Heart right ventricle (tissue), 16 donors: ENCODE measurements at regions not wholly inside any gene's neighbourhood (a gene's known extent, or its start where the extent isn't known, plus 50 kb on each side); places are given as distances from the start of the nearest gene placed in this dataset.

Experiments
- ATAC-seq, 8 donors: fragments of 200-7000 bp; cut with Tn5 transposase; one replicate each; pipeline ENCODE4 v1.9.1; 2020; ENCODE audit warnings: mild to moderate bottlenecking in 8 of 8, moderate library complexity in 8 of 8, moderate number of reproducible peaks in 1 of 8
- DNase-seq, 2 donors: peaks; one replicate each; pipeline ENCODE4 v3.0.0-alpha.2; 2020
- H3K27ac ChIP-seq, 10 donors: fragments of 200-600 bp; sonication (generic) in 2 of 10; one replicate each; pipeline versions ENCODE4 v1.5.0 to v1.8.0; 2020 to 2022; ENCODE audit warnings: mild to moderate bottlenecking in 3 of 10
- H3K27me3 ChIP-seq, 7 donors: fragments of 200-600 bp; one replicate each; pipeline ENCODE4 v1.8.0; 2021 to 2022; ENCODE audit warnings: mild to moderate bottlenecking in 2 of 7
- H3K36me3 ChIP-seq, 9 donors: fragments of 200-600 bp; sonication (generic) in 1 of 9; one replicate each; pipeline versions ENCODE4 v1.5.0 to v1.8.0; 2020 to 2022; ENCODE audit warnings: mild to moderate bottlenecking in 2 of 9
- H3K4me1 ChIP-seq, 9 donors: fragments of 200-600 bp; sonication (generic) in 1 of 9; one replicate each; pipeline versions ENCODE4 v1.5.0 to v1.8.0; 2020 to 2022; ENCODE audit warnings: mild to moderate bottlenecking in 4 of 9
- H3K4me3 ChIP-seq, 10 donors: fragments of 200-600 bp; sonication (generic) in 2 of 10; one replicate each; pipeline versions ENCODE4 v1.5.0 to v1.8.0; 2020 to 2022; ENCODE audit warnings: mild to moderate bottlenecking in 7 of 10, moderate library complexity in 2 of 10
- H3K9me3 ChIP-seq, 11 donors: fragments of 200-600 bp in 10 of 11; sonication (generic) in 2 of 11; one replicate each; pipeline versions ENCODE4 v1.5.0 to v1.8.0; 2013 to 2022; ENCODE audit warnings: mild to moderate bottlenecking in 2 of 11, control low read depth in 1 of 11, moderate library complexity in 1 of 11
- CTCF ChIP-seq, 9 donors: fragments of 200-600 bp; sonication (generic) in 2 of 9; IDR thresholded peaks; one replicate each; pipeline versions ENCODE4 v1.5.0 to v1.8.0; 2021 to 2022; ENCODE audit warnings: antibody characterized with exemption in 9 of 9, mild to moderate bottlenecking in 5 of 9, moderate library complexity in 1 of 9
- WGBS, 2 donors: extraction: QIAGEN DNeasy Blood & Tissue Kit; methylation state at CpG; one replicate each; pipeline ENCODE4 v1.1.7; 2013; ENCODE audit warnings: inconsistent platforms in 1 of 2; 5-methylcytosine and 5-hydroxymethylcytosine counted together
- intact Hi-C, 10 donors: fragments of 100-400 bp; cut with DNase I; formaldehyde crosslinking; loops; one replicate each; pipeline versions ENCODE4 v1.11.1 to v1.14.2; 2022
- donor health status: Arrhythmogenic right ventricular cardiomyopathy.
- donor health status: ischemic (EF 13 %, LVEDD 7.1; RV severe dilation, severe dysfunction).
- donor health status: healthy with polysubstance abuse.
- donor health status: DM: no; HTN: yes; CAD: no.
- donor health status: DM: no; HTN: no; CAD: no.
- donor health status: ischemic (EF 25% LVEDD 6.9; RV normal size, moderate dysfunction).
- donor health status: ischemic (EF 25% LVEDD 5.7; RV mildly dilated, moderate dysfunction).
- donor health status: healthy.
- donor health status: DM: yes; HTN: yes; CAD: no.
- donor health status: Ischemic cardiomyopathy.
- donor health status: ischemic (EF 35%, LVEDD 5.7; RV mildly dilated, moderate dysfunction).
- donor health status: nonischemic (EF 11% LVEDD 7.7; RV severe dilation, severe dysfunction).
- donor health status: DM: yes; HTN: yes; CAD: no.
- donor health status: PGD.
- donor health status: ischemic (EF 29% LVEDD 5.4; RV normal size, mild dysfunction).
- donor health status: nonischemic (EF 23%, LVEDD 6.1; RV moderate dilation, normal function).

- ATAC-seq, result no peak
- intact Hi-C loops, result no loop called here
- no peaks in the 10 kb centered on the region for H3K36me3 ChIP-seq
- H3K27me3 ChIP-seq, result peaks cover 0 to 6% (median 0%) of the 10 kb centered on the region in 7 donors
- no peak overlapping the region for H3K4me3 ChIP-seq
- WGBS, 2 donors, result 61 to 64% methylated on average over 4 of the region's 4 CpGs
- DNase-seq, result no peak
- H3K4me1 ChIP-seq, result no peaks in the 10 kb centered on the region
- no peak for TF ChIP-seq CTCF (IDR thresholded peaks at IDR 0.05)
- H3K9me3 ChIP-seq, result peaks cover 0 to 6% (median 0%) of the 10 kb centered on the region in 11 donors
- no peak overlapping the region for H3K27ac ChIP-seq
Observed at GRCh38 chr10:8534891-8535290, 480.4 kb downstream of the GATA3 start.

DNA sequence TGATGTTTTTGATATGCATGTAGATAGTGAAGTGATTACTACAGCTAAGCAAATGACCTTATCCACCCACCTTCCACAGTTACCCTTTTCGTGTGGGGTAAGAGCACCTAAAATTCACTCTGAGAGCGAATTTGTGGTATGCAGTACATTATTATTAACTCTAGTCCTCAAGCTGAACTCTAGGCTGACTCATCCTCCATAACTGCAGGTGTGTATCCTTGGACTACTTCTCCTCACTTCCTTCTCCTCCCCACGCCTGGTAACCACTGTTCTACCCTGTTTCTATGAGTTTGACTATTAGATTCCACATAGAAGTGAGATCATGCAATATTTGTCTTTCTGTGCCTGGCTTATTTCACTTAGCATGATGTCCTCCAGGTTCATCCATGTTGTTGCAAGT is 484.6 kb downstream of the GATA3 start:
- WGBS, 2 donors, result 69 to 71% methylated on average over 3 of the region's 3 CpGs
- intact Hi-C loops, result no loop called here

GRCh38 chr10:8543361-8544056 is 489.0 kb downstream of the GATA3 start:
- no peak overlapping the region for H3K27ac ChIP-seq
- H3K27me3 ChIP-seq, result no peaks in the 10 kb centered on the region
- H3K4me3 ChIP-seq, result no peak overlapping the region
- TF ChIP-seq CTCF (IDR thresholded peaks at IDR 0.05), result no peak
- no peak for DNase-seq
- ATAC-seq, result no peak
- intact Hi-C loops, result loop anchor here in 1 of 10 donors (5.0 kb wide), 1 partner anchor 334 kb away; no protein-coding TSS in a partner anchor
- WGBS, 2 donors, result 61 to 62% methylated on average over 3 of the region's 3 CpGs
- peaks cover 0 to 19% (median 4%) of the 10 kb centered on the region in 11 donors for H3K9me3 ChIP-seq
- no peaks in the 10 kb centered on the region for H3K4me1 ChIP-seq
- H3K36me3 ChIP-seq, result no peaks in the 10 kb centered on the region

More for the DNA sequence above, 484.6 kb downstream of the GATA3 start:
- TF ChIP-seq CTCF (IDR thresholded peaks at IDR 0.05), result no peak
- no peak for DNase-seq
- Histone ChIP-seq H3K4me1 (no peaks in the 10 kb centered on the region), H3K27me3 (no peaks in the 10 kb centered on the region), H3K4me3 (no peak overlapping the region), H3K36me3 (no peaks in the 10 kb centered on the region), H3K9me3 (peaks cover 0 to 9% (median 4%) of the 10 kb centered on the region in 11 donors), H3K27ac (no peak overlapping the region)
- no peak for ATAC-seq

GRCh38 chr10:8544057-8544380 is 489.5 kb downstream of the GATA3 start:
- WGBS, 2 donors, result 89 to 91% methylated on average over 2 of the region's 2 CpGs
- intact Hi-C loops, result loop anchor here in 1 of 10 donors (5.0 kb wide), 1 partner anchor 333 kb away; no protein-coding TSS in a partner anchor
- ATAC-seq (no peak), DNase-seq (no peak)
- Histone ChIP-seq H3K27me3 (no peaks in the 10 kb centered on the region), H3K4me3 (no peak overlapping the region), H3K27ac (no peak overlapping the region), H3K36me3 (no peaks in the 10 kb centered on the region), H3K4me1 (no peaks in the 10 kb centered on the region), H3K9me3 (peaks cover 0 to 22% (median 4%) of the 10 kb centered on the region in 11 donors)
- TF ChIP-seq CTCF (IDR thresholded peaks at IDR 0.05), result no peak
